Uterus (tissue), 2 donors: ENCODE measurements at regions not wholly inside any gene's neighbourhood (a gene's known extent, or its start where the extent isn't known, plus 50 kb on each side); places are given as distances from the start of the nearest gene placed in this dataset.

Source experiments
- POLR2A ChIP-seq, 2 donors: fragments of 450-650 bp; IDR thresholded peaks; one replicate each; pipeline ENCODE4 v1.6.1; 2016; ENCODE audit warnings: antibody characterized with exemption in 2 of 2, mild to moderate bottlenecking in 1 of 2, moderate library complexity in 1 of 2
- TF ChIP-seq, protein P1 (sequence below), 4 experiments: fragments of 200-600 bp in 2 of 4; fragments of 450-650 bp in 2 of 4; sonication (generic) in 2 of 4; IDR thresholded peaks; one replicate each; pipeline ENCODE4 v1.5.1; 2016 to 2019; ENCODE audit warnings: antibody characterized with exemption in 4 of 4, mild to moderate bottlenecking in 2 of 4, moderate library complexity in 1 of 4

DNA sequence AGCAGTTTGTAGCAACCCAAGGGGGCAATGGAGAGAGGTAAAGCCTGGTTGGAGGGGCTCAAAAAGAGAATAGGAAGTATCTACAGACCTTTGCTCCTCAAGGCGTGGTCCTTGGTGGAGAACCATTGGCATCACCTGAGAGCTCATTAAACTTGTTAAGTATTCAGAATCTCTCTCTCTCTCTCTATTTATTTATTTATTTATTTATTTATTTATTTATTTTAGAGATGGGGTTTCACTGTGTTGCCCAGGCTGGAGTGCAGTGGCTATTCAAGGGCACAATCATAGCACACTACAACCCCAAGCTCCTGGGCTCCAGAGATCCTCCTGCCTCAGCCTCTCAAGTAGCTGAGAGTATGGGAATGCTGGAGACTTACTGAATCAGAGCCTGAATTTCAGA, 193.1 kb upstream of the ADCY2 start:
- TF ChIP-seq, protein P1, sequence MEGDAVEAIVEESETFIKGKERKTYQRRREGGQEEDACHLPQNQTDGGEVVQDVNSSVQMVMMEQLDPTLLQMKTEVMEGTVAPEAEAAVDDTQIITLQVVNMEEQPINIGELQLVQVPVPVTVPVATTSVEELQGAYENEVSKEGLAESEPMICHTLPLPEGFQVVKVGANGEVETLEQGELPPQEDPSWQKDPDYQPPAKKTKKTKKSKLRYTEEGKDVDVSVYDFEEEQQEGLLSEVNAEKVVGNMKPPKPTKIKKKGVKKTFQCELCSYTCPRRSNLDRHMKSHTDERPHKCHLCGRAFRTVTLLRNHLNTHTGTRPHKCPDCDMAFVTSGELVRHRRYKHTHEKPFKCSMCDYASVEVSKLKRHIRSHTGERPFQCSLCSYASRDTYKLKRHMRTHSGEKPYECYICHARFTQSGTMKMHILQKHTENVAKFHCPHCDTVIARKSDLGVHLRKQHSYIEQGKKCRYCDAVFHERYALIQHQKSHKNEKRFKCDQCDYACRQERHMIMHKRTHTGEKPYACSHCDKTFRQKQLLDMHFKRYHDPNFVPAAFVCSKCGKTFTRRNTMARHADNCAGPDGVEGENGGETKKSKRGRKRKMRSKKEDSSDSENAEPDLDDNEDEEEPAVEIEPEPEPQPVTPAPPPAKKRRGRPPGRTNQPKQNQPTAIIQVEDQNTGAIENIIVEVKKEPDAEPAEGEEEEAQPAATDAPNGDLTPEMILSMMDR (IDR thresholded peaks at IDR 0.05): no peak
- no peak for TF ChIP-seq POLR2A (IDR thresholded peaks at IDR 0.05)
